ENCODE measurements at regions not wholly inside any gene's neighbourhood (a gene's known extent, or its start where the extent isn't known, plus 50 kb on each side); places are given as distances from the start of the nearest gene placed in this dataset.

- TF ChIP-seq CTCF (conservative IDR thresholded peaks at IDR 0.05; ENCODE audit: low read depth, low read length) = no peak
- no peak for TF ChIP-seq EZH2phosphoT487 (IDR thresholded peaks at IDR 0.05; ENCODE audit: borderline replicate concordance, low read length)
- no peak for TF ChIP-seq EZH2 (IDR thresholded peaks at IDR 0.05; ENCODE audit: low read length, unreplicated experiment)
Observed at GRCh38 chr6:5893295-5893694, 113.4 kb downstream of the NRN1 start.
